HG03097 (cell line): ENCODE measurements at regions not wholly inside any gene's neighbourhood (a gene's known extent, or its start where the extent isn't known, plus 50 kb on each side); places are given as distances from the start of the nearest gene placed in this dataset.

Source experiments
- ATAC-seq: cut with Tn5 transposase; IDR thresholded peaks from one replicate; pipeline ENCODE4 v1.9.1; 2021; ENCODE audit not compliant: unreplicated experiment, low FRiP score

GRCh38 chr3:168909260-168909659, 754.3 kb downstream of the MECOM start:
- ATAC-seq, result no peak

GRCh38 chr3:168895419-168895818, 768.1 kb downstream of the MECOM start:
- no peak for ATAC-seq

DNA sequence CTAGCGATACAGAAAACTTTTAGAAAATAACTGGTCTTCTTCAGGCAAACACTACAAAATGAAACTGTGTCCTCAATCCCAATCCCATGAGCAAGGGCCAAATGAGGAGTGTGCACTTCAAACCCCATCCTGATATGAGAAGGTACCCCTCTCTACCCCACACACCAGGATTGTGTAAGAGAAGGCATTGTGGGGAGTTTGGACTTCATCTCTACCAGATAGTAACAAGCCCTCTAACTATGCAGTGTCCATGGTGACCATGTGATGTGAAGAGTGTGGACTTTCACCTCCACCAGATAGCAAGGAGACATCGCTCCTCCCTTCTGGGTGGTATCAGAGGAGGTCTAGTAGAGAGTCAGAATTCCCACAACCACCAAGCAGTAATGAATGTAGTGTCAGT, 769.3 kb downstream of the MECOM start:
- ATAC-seq, result no peak

- ATAC-seq, result no peak
Observed at GRCh38 chr3:168889666-168890065, 773.8 kb downstream of the MECOM start.

DNA sequence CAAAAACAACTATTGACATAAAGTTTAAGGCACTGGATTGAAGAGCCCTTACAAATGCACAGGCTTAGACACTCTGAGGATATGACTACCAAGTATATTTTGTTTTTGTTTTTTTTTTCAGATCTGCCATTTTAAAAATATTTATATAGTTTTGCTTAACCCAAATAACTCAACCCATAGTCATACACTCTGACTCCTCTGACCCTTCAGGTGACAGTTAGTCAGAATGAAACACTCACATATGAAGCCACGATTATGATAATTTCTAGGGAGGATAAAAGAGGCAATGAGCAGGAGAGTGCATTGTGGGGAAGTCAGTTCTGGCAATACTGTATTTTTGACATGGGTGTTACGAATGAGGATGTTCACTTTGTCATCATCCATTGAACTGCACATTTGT, 774.7 kb downstream of the MECOM start:
- ATAC-seq, result no peak

- no peak for ATAC-seq
Observed at GRCh38 chr3:168885028-168885427, 778.5 kb downstream of the MECOM start.

DNA sequence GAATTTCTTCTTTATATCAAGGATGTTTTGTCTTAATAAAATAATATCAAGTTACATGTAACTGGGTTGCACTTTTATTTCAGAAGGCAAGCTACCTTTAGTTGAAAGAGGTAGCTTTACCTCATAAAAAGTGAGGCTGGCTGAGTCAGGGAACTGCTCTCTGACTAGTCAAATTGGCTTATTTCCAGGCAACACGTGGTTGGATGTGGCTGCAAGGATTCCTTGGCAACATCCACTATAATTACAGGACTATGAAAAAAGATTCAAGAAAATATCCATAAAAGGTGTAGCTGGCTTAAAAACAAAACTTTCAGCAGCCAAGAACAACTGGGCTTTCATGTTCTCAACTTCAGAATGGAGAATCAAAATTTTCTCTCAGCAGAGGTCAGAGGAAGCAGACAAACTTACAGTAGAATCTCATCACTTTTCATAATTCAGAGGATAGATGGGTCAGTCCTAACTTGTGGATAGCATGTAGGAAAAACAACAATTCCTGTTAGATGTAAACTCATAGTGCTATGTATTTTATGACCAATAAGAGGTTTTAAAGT, 779.1 kb downstream of the MECOM start:
- no peak for ATAC-seq

DNA sequence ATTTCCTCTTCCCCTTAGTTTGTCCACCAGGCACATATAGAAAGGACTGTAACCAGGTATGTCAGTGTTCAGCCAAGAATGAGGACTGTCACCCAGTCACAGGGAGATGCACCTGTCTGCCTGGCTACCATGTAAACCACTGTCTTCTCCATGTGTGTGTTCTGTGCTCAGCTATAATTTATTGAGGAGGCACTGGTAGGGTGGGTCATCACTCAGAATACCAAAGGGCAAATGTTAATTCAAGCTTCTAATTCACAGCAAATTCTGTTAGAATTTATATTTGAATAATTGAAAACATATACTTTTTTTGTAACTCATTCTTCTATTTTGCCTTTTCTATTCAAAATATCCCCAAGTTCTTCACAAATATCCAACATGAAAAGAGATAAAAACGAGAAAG, 780.4 kb downstream of the MECOM start:
- no peak for ATAC-seq

- ATAC-seq, result no peak
Observed at GRCh38 chr3:168881804-168882203, 781.7 kb downstream of the MECOM start.

GRCh38 chr3:168878655-168879054, 782.9 kb upstream of the GOLIM4 start:
- ATAC-seq, result no peak

GRCh38 chr3:168877899-168878298, 782.2 kb upstream of the GOLIM4 start:
- no peak for ATAC-seq

DNA sequence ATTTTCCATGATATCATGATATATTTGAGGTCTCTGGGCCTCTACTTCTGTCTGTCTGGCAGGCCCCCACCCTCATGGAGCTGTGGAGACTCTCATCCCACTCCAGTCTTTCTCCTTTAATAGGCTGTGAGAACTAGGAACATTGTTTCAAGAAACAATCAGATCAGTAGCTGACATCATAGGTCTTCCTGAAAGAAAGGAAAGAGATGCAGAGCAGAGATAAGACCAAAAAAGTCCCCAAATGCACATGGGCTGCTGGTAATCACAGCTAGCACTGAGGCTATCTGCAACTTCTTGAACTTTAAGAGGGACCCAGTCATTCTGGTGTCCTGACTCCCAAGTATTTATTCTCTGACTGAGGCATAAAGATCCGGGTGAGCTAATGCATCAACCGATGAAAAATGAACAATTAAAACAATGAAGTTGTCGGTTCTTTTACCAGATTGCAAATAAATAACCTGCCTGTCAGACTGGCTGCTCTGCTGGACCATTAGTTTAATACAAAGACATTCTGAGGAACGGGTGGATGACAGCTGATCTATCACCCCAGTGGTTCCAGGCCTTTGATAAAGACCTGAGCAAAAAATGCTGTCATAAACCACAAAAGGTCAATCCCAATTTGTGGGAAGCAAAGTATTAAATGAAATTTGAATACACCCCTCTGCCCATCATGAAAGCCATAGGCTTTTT, 780.8 kb upstream of the GOLIM4 start:
- no peak for ATAC-seq

DNA sequence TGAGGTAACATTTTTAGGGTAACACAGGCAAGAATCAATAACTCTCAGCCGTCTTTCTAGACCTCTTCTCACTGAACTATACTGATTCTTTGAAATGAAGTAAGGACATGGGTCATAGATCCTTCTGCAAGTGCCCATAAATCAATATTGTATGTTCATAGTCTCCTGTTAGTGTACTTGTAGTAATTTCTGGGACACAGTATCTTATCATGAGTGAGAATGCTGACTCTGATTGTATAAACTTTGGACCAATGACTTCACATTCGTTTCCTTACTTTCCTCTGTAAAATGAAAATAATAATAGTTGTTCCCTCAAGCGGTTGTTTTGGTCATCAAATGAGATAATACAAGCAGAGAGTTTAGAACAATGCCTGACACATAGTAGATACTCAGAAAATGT, 777.1 kb upstream of the GOLIM4 start:
- no peak for ATAC-seq

GRCh38 chr3:168870892-168871291, 775.2 kb upstream of the GOLIM4 start:
- no peak for ATAC-seq

DNA sequence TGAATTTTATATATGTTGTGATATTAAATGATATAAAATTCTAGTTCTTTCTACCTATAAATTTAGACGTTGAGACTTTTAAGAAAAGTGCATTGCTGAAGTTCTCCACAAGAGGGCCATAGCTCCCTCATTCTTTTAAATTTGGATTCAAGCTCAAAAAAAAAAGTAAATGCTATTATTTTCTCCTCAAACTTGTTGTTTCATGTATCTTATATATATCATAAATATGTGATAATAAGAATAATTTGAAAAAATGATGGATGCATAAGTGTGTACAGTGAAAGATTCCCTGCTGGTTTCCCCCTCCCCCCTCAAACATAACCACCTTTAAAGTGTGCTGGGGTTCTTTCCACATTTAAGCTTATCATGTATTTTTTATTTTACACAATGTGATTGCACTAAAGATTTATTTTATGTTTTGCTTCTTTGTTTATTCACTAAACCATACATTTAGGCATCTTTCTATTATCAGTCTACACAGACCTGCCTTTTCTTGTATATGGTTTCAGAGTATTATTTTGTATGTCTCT, 769.4 kb upstream of the GOLIM4 start:
- ATAC-seq, result no peak

DNA sequence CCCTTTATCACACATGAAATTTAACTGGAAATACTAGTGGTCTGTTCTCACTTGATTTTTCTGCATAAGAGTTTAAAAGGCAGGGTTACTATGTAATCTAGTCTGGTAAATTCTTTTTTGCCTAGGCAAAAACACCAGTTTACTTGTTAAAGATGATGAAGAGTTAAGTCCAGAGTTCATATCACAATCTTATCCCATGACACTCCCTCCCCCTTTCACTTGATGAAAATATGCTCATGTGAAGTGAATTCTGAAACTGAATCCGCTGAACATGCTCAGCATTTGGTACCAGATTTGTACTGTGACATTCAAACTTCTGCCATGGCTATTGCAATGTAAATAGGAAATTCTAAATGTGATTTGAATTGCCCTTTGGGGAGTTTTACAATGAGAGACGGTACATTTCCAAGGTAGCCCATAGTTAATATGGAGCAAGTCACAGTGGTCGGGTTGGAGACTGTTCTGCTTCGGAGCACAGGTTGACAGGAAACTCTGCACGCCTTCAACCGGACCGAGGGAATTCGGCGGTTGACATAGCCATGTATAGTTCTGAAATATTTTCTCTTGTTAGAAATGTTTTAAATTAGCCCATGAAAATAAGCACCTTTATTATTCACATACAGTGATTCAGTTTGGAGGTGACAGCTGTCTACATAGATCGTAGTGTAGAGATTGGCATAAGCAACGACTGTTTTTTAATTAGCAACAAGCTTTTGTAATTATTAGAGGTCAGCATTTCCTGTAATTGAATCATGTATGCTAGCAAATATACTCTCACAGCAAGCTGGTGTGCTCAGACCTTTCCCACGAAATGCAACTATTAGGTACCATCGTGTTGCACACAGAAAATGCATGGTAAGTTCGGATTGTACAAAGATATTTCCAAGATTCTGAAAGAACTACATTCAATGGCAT, 768.6 kb upstream of the GOLIM4 start:
- ATAC-seq, result no peak

GRCh38 chr3:168863561-168863960, 767.8 kb upstream of the GOLIM4 start:
- no peak for ATAC-seq

- ATAC-seq, result no peak
Observed at GRCh38 chr3:168862466-168862865, 766.7 kb upstream of the GOLIM4 start.

DNA sequence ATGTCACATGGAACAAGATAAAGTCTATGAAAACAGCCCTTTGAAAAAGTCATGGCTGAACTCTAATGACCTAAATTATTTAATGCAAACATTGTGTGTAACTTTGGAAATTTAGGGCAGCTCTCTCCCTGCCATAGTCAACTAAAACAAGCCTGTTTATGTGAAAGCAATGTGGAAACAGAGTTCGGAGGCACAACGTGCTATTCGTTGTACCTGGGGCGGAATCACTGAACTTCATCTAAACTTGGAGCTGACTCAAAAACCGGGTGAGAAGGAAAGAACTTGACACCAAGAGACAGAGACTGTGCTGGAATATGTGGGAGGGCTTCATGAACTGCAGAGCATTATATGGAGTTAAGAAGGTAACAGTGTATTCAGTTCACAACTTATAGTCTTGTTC, 764.9 kb upstream of the GOLIM4 start:
- no peak for ATAC-seq

- no peak for ATAC-seq
Observed at GRCh38 chr3:168860028-168860427, 764.3 kb upstream of the GOLIM4 start.

DNA sequence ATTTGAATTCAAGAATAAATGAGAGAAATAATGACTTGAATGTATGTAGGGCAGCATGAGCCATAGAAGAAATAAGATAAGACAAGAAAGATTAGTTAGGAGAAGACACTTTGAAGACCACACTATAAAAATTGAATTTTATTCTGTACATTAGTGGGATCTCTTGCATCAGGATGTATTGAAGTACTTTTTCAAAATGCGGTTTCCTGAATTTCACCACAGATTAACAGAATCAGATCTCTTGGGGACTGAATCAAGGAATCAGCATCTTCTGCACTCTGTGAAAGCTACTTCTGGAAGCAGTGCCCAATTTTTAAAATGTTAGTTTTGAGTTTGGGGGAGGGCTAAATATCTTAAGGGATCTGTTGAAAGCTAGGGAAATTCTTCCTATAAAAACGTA, 763.9 kb upstream of the GOLIM4 start:
- no peak for ATAC-seq
